ENCODE measurements at regions not wholly inside any gene's neighbourhood (a gene's known extent, or its start where the extent isn't known, plus 50 kb on each side); places are given as distances from the start of the nearest gene placed in this dataset.

DNA sequence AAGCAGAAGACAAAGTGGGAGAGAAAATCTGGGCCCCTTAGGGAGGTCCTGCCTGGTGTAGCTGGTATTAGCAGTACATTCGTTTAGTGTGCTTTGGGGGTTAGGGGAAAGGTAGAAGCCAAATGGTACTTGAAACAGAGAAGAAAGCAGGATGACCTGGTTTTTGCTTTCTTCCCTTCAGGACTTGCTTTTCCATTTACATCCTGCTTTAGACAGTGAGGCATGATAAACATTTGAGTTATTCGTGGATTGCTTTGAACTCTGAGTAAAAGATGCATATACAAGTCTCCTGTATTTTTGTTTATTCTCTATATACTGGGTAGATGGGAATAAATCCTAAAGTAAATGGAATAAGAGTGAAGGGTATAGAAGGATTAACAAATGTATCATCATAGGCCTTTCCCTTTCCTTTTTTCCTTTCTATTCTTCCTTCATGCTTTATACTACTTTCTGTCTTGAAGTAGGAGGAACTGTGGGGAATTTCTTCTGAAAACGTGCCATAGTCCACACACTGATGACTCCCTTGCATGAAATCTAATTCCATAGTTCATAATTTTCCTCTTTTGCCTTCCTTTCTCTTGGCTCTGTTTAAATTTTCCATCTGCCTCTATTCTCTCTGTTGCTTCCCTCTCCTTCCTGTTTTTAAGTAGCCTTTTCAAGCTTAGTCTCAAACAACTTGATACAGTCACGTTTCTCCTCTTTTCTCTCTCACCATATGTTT lies 139.5 kb upstream of the RBMS3 start:
- Histone ChIP-seq H3F3A (ENCODE audit: insufficient read depth, low read length) (peaks cover 5% of the 10 kb centered on the region; the same call in 1 of the 2 replicates), H3K9me2 (ENCODE audit: low read depth, low read length) (no peaks in the 10 kb centered on the region), H3K36me3 (ENCODE audit: insufficient read depth, low read length) (no peaks in the 10 kb centered on the region), H3K27me3 (ENCODE audit: insufficient read depth, low read length) (no peaks in the 10 kb centered on the region), H3K9ac (ENCODE audit: low read length) (peak overlapping the region; percentile 45), H3K4me2 (ENCODE audit: low read length) (peak overlapping the region; percentile 50), H3K79me2 (ENCODE audit: insufficient read depth, low read length) (no peaks in the 10 kb centered on the region), H3K4me1 (ENCODE audit: insufficient read depth, low read length, severe bottlenecking) (peaks cover 92% of the 10 kb centered on the region), H3K27ac (ENCODE audit: low read depth, low read length, poor library complexity, severe bottlenecking) (peak overlapping the region; percentile 93), H2AFZ (ENCODE audit: low read length) (no peak overlapping the region), H4K20me1 (ENCODE audit: insufficient read depth, low read length) (no peaks in the 10 kb centered on the region), H3K4me3 (ENCODE audit: low read depth, low read length, poor library complexity, severe bottlenecking) (peak overlapping the region; percentile 9), H3K9me3 (ENCODE audit: low read length) (no peaks in the 10 kb centered on the region)
- TF ChIP-seq EZH2 (IDR thresholded peaks at IDR 0.05; ENCODE audit: borderline replicate concordance, low read length) = no peak
- no peak for TF ChIP-seq CTCF (IDR thresholded peaks at IDR 0.05; ENCODE audit: low read length)

- Histone ChIP-seq H3K9ac (ENCODE audit: low read length) (peak overlapping the region; percentile 45), H3K9me3 (ENCODE audit: low read length) (no peaks in the 10 kb centered on the region), H3K4me2 (ENCODE audit: low read length) (peak overlapping the region; percentile 50), H2AFZ (ENCODE audit: low read length) (no peak overlapping the region), H3K79me2 (ENCODE audit: insufficient read depth, low read length) (no peaks in the 10 kb centered on the region), H3K4me1 (ENCODE audit: insufficient read depth, low read length, severe bottlenecking) (peaks cover 92% of the 10 kb centered on the region), H3K36me3 (ENCODE audit: insufficient read depth, low read length) (no peaks in the 10 kb centered on the region), H3K9me2 (ENCODE audit: low read depth, low read length) (no peaks in the 10 kb centered on the region), H3K27me3 (ENCODE audit: insufficient read depth, low read length) (no peaks in the 10 kb centered on the region), H3K27ac (ENCODE audit: low read depth, low read length, poor library complexity, severe bottlenecking) (peak overlapping the region; percentile 93), H4K20me1 (ENCODE audit: insufficient read depth, low read length) (no peaks in the 10 kb centered on the region), H3K4me3 (ENCODE audit: low read depth, low read length, poor library complexity, severe bottlenecking) (no peak overlapping the region), H3F3A (ENCODE audit: insufficient read depth, low read length) (peaks cover 5% of the 10 kb centered on the region; the same call in 1 of the 2 replicates)
- TF ChIP-seq CTCF (IDR thresholded peaks at IDR 0.05; ENCODE audit: low read length) = no peak
- no peak for TF ChIP-seq EZH2 (IDR thresholded peaks at IDR 0.05; ENCODE audit: borderline replicate concordance, low read length)
Measured at GRCh38 chr3:29141918-29142275, 139.0 kb upstream of the RBMS3 start.

DNA sequence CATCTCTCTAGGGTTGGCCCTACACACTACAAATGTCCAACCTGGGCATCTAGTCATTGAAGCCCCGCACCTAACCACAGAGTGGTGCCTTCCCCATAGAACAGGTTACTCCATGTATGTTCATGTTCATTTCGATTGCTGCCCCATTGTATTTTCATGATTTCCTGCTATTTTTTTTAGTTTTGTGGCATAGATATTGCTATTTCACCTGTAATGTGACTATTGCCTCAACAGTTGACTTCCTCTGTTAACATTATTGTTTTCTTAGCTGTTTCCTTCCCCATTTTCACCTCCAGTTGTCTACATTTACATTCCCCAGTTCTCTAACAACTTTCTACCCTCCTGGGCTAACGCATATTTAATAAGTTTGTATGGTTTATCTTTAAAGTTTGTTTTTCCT lies 137.7 kb upstream of the RBMS3 start:
- Histone ChIP-seq H3K79me2 (ENCODE audit: insufficient read depth, low read length) (no peaks in the 10 kb centered on the region), H3K27me3 (ENCODE audit: insufficient read depth, low read length) (no peaks in the 10 kb centered on the region), H3K4me2 (ENCODE audit: low read length) (peak overlapping the region; percentile 49; the same call in 1 of the 2 replicates), H3F3A (ENCODE audit: insufficient read depth, low read length) (peaks cover 5% of the 10 kb centered on the region; the same call in 1 of the 2 replicates), H3K4me3 (ENCODE audit: low read depth, low read length, poor library complexity, severe bottlenecking) (no peak overlapping the region), H4K20me1 (ENCODE audit: insufficient read depth, low read length) (no peaks in the 10 kb centered on the region), H3K27ac (ENCODE audit: low read depth, low read length, poor library complexity, severe bottlenecking) (peak overlapping the region; percentile 93), H3K9me2 (ENCODE audit: low read depth, low read length) (no peaks in the 10 kb centered on the region), H3K9me3 (ENCODE audit: low read length) (no peaks in the 10 kb centered on the region), H2AFZ (ENCODE audit: low read length) (no peak overlapping the region), H3K9ac (ENCODE audit: low read length) (peak overlapping the region; percentile 37; the same call in 1 of the 2 replicates), H3K36me3 (ENCODE audit: insufficient read depth, low read length) (no peaks in the 10 kb centered on the region), H3K4me1 (ENCODE audit: insufficient read depth, low read length, severe bottlenecking) (peaks cover 81% of the 10 kb centered on the region)
- TF ChIP-seq EZH2 (IDR thresholded peaks at IDR 0.05; ENCODE audit: borderline replicate concordance, low read length) = no peak
- no peak for TF ChIP-seq CTCF (IDR thresholded peaks at IDR 0.05; ENCODE audit: low read length)
